SH-SY5Y (cell line): ENCODE measurements at regions not wholly inside any gene's neighbourhood (a gene's known extent, or its start where the extent isn't known, plus 50 kb on each side); places are given as distances from the start of the nearest gene placed in this dataset.
A peak's percentile ranks its signal among the peaks of the same experiment; 100 is the strongest.

ENCODE experiments used
- GATA2 ChIP-seq: IDR thresholded peaks from 2 replicates; pipeline ENCODE4 v1.6.1; 2011; ENCODE audit warnings: mild to moderate bottlenecking, low read depth, low read length
- GATA3 ChIP-seq: IDR thresholded peaks from 2 replicates; pipeline ENCODE4 v1.6.1; 2011; ENCODE audit warnings: low read depth, mild to moderate bottlenecking, low read length, moderate library complexity

DNA sequence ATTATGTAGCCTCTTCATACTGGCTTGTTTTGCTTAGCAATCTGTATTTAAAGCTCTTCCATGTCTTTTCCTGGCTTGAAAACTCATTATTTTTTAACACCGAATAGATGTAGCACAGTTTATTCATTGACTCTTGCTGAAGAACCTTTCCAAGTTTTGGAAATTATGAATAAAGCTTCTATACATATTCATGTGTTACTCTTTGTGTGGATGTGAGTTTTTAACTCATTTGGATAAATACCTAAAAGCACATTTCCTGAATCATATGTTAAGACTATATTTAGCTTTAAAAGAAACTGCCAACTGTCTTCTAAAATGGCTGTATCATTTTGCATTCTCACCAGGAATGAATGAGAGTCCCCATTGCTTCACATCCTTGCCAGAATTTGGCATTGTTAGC is 2061.7 kb upstream of the AGA start:
- TF ChIP-seq GATA3 (no peak), GATA2 (no peak)

DNA sequence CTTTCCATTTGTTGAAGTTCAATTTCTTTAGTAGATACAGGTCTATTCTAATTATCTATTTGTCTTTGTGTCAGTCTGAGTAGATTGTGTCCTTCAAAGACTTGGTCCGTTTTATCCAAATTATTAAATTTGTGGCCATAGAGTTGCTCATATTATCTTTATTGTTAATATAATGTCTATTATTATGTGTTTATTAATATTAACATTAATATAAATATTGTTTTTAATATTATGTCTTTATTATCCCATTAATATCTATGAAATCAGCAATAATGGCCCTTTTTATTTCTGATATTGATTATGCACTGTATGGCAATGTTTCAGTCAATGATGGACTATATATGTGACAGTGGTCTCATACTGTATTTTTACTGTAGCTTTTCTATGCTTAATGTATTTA is 2067.3 kb upstream of the AGA start:
- TF ChIP-seq GATA2, result no peak
- TF ChIP-seq GATA3, result no peak

DNA sequence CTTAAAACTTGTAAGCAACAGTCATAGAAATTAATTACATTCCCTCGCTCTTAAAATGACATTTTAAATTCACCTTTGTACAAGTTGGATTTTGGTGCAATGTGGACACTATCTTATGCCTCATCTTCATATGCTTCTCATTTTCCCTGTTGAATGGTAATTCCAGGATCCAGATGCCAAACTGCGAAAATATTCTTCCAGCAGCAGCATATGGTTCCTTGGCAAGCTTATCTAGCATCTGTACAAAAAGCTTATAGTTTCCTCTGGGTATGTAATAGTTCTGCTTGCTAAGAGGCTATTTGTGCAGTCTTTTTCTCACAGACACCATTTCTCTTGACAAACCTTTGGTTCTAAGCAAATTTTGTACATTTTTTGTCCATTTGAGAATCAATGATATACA is 2079.7 kb upstream of the AGA start:
- peak; percentile 80; the same call in 1 of the 2 replicates for TF ChIP-seq GATA2
- peak; percentile 81 for TF ChIP-seq GATA3

DNA sequence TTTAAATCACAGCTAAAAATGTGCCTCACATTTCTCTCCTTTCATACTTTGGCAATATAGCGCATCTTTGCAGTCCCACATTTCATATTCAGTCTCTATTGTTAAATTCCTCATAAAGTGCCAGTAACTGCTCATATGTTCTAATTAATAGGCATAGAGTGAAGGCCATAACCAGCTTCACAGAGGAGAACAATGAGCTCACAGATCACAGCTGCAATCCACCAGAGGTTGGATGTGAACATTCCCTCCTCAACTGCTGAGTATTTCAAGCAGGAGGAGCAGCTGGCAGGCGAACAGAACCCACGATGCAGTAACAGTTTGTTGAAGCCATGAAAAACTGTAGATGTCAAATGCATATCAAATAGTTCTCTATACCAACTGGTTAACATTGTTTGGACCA is 2088.7 kb upstream of the AGA start:
- no peak for TF ChIP-seq GATA3
- TF ChIP-seq GATA2, result no peak

DNA sequence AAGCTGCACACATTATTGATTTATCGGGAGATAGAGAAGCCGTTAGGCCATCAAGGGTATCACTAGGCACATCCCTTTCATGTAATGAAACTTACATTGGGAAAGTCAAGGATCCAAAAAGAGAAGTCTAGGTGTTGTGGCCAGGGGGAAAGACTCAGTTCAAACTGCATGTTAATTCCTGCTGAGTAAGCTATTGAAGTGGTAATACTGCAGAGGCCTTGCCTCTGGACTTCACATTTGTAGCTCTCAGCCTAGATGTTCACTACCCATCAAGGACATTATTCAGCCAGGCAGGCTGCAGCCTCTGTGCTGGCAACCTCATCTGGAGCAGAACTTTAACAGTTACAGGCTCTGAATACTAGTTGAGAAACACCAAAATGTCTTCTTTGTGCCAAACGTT is 2094.5 kb upstream of the AGA start:
- no peak for TF ChIP-seq GATA3
- TF ChIP-seq GATA2, result no peak

DNA sequence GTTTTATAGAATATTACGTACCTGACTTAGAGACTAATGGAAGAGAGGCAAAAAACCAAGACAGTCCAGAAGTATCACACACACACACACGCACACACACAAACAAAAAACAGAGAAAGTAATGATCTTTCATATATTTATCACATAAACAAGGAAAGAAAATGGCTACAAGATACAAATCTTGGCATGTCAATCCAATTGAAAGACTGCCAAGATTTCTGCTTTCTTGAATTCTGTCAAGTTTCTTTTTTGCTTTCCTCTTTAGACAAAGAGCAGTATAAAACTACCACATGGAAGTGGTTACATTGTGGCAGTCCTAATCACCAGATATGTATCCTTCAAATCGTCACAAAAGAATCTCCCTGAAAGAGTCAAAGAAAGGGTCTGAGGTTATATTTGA is 2097.4 kb upstream of the AGA start:
- TF ChIP-seq GATA2 (no peak), GATA3 (no peak)

DNA sequence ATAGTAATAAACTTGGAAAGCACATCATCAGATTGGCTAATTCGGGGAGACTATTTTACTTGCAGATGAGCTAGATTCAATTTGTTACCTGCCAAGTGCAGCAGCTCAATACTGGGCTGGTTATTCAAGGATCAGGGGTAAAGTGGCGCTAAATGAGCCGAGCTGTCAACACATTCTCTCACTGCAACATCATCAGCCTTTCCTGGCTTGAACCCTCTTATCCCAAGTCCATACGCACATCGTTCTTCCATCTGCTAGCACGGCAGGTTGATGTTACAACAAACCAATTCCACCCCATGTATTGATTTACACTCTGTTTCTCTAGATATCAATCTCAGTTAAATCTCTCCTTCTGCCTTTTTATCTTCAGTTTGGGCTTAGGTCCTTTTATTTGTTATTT is 2101.5 kb upstream of the AGA start:
- TF ChIP-seq GATA3, result no peak
- no peak for TF ChIP-seq GATA2

DNA sequence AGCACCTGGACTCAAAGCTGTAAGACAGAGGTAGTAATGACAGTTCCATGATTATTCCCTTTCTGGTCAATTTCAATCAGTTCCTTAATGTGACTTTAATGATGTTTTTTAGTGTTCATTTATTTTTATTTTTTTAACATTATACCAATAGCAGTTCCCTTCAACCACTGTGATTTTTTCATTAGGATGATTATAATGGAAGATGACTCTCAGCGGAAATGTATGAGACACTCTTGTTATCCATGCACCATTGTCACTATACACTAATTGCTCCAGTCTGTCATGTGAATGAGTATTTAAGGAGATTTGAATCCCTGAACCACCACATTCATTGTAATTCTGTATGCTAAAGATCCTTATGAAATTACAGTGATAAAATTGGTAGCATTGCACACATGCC is 2102.3 kb upstream of the AGA start:
- TF ChIP-seq GATA3, result no peak
- TF ChIP-seq GATA2, result no peak

DNA sequence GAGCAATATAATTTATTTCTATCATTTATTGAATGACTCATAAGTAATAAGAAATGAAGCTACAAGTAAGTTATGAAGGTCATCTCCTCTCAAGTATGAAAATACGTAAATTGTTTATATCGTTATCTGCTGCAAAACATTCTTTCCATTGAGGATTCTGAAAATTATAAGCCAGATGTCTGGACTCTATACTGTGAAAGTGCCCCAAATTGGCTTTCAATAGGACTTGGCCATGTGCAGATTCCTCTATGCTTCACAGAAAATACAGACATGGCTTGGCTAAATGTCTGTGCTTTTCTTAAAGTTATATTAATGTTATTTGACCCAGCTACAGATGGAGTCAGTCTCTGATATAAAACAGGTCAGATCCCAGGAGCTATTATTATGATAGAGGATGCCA is 2109.9 kb upstream of the AGA start:
- no peak for TF ChIP-seq GATA3
- TF ChIP-seq GATA2, result no peak

DNA sequence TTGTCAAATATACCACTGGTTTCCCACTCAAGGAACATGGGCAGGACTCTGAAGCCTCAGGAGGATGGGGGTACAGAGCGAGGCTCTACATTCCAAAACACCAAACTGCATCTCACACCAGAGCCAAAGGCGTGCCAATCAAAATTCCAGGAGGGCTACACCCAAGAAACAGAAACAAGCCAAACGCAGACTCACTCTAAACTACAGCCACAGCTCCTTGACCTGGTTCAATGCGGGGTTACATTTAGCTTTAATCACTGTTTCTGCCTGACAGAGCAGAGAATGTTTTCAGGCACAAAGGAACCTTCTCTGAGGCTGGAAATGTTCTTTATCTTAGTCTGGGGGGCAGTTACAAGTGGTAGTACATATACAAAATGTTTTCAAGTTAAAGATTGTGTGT is 2121.5 kb upstream of the AGA start:
- TF ChIP-seq GATA2 (no peak), GATA3 (no peak)

DNA sequence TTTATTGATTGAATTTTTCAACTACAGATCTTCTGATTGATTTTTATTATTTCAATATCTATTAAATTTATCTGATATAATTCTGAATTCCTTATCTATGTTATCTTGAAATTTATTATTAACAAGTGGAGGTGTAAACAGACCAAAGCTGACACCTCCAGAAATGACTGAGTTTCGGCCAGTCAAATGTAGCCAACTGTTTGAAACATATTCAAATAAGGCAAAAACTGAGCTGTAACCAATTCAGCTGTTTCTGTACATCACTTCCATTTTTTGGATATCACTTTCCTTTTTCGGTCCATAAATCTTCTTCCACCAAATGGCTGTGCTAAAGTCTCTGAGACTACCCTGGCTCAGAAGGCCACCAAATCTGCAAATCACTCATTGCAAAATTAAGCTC is 2127.3 kb upstream of the AGA start:
- TF ChIP-seq GATA2, result no peak
- TF ChIP-seq GATA3, result no peak

DNA sequence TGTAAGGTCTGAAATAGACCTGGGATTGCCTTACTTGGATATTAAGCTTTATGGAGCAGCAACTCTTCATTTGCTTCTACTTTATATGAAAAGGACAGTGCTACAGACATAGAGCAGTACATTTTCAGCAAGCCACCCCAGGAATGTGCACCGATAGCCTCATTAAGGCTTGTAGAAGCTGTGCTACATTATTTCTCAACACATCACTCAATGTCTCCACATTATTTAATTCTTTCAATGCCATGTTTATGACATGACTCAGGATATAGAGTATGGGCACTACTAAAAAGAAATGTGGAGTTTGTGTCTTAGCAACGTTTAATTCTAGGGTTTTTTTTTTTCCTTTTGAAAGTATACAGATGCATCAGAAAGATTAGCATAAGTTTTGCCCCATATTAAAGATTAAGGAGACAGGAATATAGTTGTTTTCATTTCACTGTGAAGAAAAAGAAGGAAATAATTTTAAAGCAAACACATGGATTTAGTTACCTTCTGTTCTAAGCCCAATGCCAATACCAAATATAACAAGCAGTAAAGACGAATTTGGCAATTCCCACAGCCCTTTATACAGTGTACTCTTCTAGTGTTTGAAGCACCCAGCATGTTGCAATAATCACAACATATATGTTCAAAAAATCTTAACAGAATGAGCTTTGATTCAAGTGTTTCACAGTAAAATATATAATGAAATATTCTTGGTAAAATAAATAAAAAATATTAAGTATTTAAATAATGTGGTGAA is 2140.1 kb upstream of the AGA start:
- TF ChIP-seq GATA2 (no peak), GATA3 (no peak)

DNA sequence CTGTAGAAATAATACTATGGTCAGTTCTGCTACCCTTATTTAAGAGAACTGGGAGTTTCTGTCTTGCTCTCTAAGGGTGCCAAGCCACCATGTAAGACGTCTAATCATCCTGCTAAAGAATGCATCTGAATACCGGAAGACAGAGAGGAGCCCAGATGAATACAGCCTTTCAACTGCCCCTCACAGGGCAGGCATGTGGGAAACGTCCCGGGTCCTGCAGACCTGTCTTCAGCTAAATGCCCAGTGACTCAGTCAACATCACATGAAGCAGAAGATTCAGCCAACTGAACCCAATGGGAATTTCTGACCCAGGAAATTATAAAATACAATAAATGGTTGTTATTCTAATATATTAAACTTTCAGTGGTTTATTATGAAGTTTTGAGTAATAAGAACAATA is 2141.0 kb upstream of the AGA start:
- TF ChIP-seq GATA3 (no peak), GATA2 (no peak)

DNA sequence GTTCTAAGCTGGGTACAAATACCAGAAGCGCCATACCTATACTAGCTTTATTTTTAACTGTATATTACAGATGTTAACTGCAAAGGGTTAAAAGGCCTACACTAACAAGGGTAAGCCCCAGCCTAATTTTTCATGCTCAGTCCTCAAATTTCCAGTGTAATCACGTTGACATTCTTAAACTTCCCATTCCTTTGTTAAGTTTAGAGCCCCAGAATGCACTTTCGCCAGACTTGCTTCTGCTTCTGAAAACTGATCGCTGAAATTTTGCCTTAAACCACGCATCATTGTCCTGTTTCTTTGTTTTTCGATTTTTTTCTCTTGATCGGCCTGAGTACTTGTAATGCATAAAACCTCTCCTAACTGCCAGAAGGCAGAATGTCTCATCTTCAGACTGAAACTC is 2141.9 kb upstream of the AGA start:
- TF ChIP-seq GATA2, result no peak
- TF ChIP-seq GATA3, result no peak

DNA sequence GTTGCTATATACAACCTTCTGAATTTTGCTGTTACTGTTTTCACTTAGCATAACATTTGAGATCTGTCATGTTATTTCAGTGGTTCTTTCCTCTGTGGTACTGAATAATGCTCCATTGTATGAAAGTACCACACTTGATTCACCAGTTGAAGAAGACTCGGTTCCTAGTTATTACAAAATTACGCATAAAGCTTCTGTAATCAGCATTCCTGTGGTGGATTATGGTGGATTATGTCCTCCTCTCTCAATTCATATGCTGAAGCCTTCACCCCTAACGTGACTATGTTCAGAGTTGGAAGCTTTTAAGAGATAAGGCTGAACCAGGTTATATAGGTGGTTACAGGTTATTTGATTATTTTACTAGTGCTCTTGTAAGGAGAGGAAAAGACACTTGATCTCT is 2143.5 kb upstream of the AGA start:
- TF ChIP-seq GATA3 (no peak), GATA2 (no peak)

DNA sequence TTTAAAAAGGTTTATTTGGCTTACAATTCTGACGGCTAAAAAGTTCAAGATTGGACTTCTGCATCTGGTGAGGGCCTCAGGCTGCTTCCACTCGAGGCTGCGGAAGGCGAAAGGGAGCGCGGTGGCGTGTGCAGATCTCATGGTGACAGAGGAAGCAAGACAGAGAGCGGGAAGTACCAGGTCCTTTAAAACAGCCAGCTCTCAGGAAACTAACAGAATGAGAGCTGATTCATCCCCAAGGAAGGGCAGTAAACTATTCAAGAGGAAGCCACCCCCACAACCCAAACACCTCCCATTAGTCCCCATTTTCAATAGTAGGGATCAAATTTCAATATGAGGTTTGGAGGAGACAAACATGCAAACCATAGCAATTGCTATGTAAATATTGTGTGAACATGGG is 2144.2 kb upstream of the AGA start:
- TF ChIP-seq GATA2, result no peak
